Anterior cingulate cortex (tissue), 58 donors: ENCODE measurements at regions not wholly inside any gene's neighbourhood (a gene's known extent, or its start where the extent isn't known, plus 50 kb on each side); places are given as distances from the start of the nearest gene placed in this dataset.

Experiments used
- DNase-seq, 58 donors: peaks; one replicate each; lab custom pipeline; 2025; lab: John Stamatoyannopoulos, UW

DNA sequence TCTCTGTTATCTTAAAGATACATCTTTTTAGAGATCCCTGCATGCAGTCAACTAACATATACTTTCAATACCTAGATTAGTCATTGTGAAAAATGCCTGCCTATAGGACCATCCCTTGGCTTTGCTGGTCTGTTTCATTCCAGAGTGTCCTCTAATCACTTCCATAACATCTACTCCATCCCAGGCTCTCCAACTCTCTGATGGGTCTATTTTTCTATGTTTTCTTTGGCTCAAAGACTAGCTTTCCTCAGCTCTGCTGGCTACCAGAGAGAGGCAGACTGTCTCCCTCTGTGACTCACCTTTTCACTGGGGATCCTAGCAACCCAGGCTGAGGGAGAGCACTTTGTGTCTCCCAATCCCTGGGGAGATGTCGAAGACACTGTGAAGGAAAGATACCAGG is 547.7 kb upstream of the MCTP2 start:
- DNase-seq = no peak

GRCh38 chr15:93671387-93671943 is 559.9 kb upstream of the MCTP2 start:
- DNase-seq = no peak

- no peak for DNase-seq
Measured at GRCh38 chr15:93670931-93671330, 560.4 kb upstream of the MCTP2 start.

GRCh38 chr15:93664213-93664956 is 567.0 kb upstream of the MCTP2 start:
- no peak for DNase-seq

DNA sequence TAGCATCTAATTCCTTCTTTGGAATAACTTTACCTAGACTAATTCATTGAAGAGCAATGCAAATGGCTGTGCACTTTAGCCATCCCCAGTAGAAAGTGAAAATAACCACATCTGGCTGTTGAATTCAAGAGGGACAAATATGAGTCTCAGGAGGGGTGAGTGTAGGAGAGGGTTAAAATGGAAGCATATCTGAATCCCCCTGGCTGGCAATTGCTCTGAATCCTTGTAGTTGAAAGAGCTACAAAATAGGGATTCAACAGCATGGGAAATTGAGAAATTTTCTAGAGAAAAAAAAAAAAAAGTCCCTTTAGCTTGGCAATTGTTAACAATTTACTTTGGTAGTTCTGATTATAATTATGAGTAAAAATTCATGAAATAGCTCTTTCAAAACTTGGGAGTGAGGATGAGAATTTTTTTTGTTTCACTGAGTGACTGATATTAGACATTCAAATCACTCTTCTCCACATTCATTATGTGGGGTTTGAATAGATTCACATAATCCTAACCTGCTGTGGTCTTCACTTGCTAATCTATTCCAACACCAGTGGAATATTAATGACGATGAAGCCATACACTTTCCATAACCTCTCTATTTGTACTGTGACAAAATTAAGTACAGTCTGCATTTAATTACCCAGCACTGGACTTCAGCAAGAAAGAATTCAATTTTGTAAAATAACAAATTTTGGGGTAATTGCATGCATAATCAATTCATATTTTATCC is 569.0 kb upstream of the MCTP2 start:
- DNase-seq = no peak

DNA sequence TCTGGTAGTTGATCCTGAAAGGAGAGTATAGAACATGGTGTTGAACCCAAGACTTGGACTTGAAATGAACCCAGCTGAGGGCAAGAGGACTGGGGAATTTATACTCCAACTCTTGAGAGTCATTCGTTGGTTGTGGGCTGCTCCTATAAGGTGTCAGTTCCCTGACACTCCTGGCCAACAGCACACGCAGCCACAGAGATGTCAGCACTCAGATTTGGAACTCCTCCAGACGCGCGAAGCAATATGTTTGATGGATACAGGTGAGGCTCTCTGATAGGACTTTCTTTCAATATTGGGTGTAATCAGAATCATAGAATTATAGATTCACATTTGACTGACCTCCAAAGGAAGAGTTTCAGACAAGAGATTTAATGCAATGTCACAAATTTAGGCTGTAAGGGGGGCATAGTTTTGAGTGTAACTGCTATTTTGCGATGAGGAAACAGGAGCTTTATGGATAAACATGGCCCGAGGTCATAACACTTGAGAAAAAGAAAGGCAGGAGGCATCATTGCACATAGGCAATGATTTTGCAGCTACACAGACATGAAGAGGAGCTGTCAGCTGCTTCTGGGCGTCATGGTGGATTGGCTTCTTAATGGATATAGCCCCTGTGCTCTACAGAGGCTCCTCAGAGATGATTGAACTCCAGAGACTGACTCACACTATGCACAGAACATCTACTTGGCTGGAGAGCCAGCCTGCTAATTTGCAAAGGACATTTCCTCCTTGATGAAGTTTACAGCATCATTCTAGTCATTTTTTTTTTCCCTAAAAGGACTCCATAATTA is 569.2 kb upstream of the RGMA start:
- DNase-seq = no peak

- DNase-seq = no peak
Measured at GRCh38 chr15:93656041-93656440, 567.0 kb upstream of the RGMA start.

GRCh38 chr15:93649691-93650235 is 560.8 kb upstream of the RGMA start:
- DNase-seq = no peak

DNA sequence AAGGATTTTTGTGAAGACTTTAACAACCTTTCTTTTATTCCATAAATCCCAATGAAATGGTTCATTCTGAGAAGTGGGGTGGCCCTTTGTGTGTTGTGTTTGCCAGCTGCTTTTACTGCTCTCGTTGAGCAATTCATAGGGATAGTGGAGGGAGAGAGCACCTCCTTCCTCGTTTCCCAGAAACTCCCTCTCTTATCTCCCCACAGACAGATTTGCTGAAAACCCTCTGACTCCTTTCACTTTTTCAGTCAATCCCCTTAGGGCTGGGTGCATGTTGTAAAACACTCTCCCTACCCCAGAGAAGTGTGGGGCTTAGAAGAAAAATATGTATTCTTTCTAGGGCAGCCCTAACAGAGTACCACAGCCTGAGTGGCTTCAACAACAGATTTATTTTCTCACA is 557.2 kb upstream of the RGMA start:
- DNase-seq = no peak

GRCh38 chr15:93645594-93645993 is 556.6 kb upstream of the RGMA start:
- DNase-seq = no peak

GRCh38 chr15:93644595-93644994 is 555.6 kb upstream of the RGMA start:
- no peak for DNase-seq

- no peak for DNase-seq
Measured at GRCh38 chr15:93640411-93640962, 551.5 kb upstream of the RGMA start.

GRCh38 chr15:93631958-93632618 is 543.1 kb upstream of the RGMA start:
- DNase-seq = no peak

DNA sequence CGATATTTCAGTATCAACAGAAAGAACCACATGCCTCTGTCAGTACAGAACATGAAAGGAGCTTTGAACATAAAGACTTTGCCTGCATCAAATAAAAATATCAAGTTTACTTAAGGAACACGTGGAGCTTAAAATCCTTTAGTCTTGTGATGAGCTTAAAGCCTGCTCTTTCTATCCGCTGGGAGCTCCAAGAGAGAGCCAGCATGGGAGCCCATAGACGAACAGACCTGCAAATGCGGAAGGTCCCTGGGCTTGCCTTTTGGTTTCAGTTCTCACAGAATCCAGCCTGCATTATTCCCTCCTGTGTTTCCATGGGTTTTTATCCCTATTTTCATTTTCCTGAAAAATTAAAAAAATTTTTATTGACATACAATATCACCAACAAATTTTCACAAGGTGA is 530.6 kb upstream of the RGMA start:
- DNase-seq = no peak

DNA sequence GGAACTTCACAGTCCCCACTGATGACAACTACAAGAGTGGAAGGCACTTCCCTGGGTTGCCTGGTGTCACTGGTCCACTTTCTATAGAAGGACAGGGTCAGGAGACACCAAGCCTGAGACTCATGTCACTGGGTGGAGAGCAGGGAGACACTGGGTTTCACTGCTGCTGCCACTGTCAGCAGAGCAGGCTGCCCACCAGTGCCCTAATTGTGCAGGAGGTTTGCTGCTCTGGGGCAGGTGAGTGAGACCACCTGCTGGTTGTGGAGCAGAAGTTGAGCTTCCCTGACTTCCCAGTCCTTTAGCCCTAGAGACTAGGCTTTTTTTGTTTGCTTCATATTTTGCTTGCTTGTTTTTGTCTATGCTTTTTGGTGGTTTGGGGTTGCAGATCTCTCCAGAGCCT is 528.4 kb upstream of the RGMA start:
- no peak for DNase-seq

GRCh38 chr15:93614386-93615104 is 525.5 kb upstream of the RGMA start:
- no peak for DNase-seq

GRCh38 chr15:93613386-93613785 is 524.4 kb upstream of the RGMA start:
- DNase-seq = no peak

DNA sequence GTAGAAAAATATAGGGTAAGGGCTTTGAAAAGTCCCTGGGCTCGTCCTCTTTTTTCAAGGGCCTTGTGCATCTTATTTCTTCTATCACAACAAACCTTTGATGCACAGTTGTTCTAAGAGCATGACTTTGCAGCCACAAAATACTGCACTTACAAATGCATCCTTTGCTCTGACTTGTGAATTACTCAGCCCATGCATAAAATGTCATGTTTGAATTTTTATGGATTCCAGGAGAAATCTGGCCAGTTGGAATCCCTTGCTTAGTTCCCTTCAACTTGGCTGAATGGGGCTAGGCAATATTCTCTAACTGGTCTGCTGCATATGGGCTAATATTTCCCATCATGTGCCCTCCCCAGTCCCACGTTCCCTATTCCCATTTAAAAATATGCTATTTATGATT is 523.9 kb upstream of the RGMA start:
- DNase-seq = no peak

- no peak for DNase-seq
Measured at GRCh38 chr15:93610944-93611343, 521.9 kb upstream of the RGMA start.
